ENCODE measurements at regions not wholly inside any gene's neighbourhood (a gene's known extent, or its start where the extent isn't known, plus 50 kb on each side); places are given as distances from the start of the nearest gene placed in this dataset.

- Mint-ChIP-seq H3K9me3 (ENCODE audit: unreplicated experiment) (no peaks in the 10 kb centered on the region), H3K27ac (ENCODE audit: low read depth, unreplicated experiment) (peak overlapping the region; percentile 33), H3K27me3 (ENCODE audit: insufficient read depth, unreplicated experiment) (no peaks in the 10 kb centered on the region), H3K4me1 (ENCODE audit: insufficient read depth, unreplicated experiment) (peaks cover 13% of the 10 kb centered on the region), H3K4me3 (ENCODE audit: unreplicated experiment) (no peak overlapping the region), H3K36me3 (ENCODE audit: insufficient read depth, unreplicated experiment) (no peaks in the 10 kb centered on the region)
- no TSS peak for BruUV-seq (replicated peaks)
- intact Hi-C loops (cut with micrococcal nuclease), result no loop called here
- no peak for TF ChIP-seq CTCF (IDR thresholded peaks at IDR 0.05; ENCODE audit: unreplicated experiment)
- ChIA-PET CTCF (interaction anchor here (0.6 to 0.7 kb wide), 2 partner anchors 103 to 445 kb away, joined by 3 to 6 read pairs; no protein-coding TSS in a partner anchor), POLR2A (no interaction called here)
- DNase-seq (ENCODE audit: unreplicated experiment), result no peak
These were observed 179.8 kb upstream of the TPM1 start for GRCh38 chr15:62862717-62863116.

GRCh38 chr15:62866366-62866765, 176.2 kb upstream of the TPM1 start:
- no peaks in the 10 kb centered on the region for H3K27me3 Mint-ChIP-seq (ENCODE audit: insufficient read depth, unreplicated experiment)
- no peak for TF ChIP-seq CTCF (IDR thresholded peaks at IDR 0.05; ENCODE audit: unreplicated experiment)
- ChIA-PET POLR2A (no interaction called here), CTCF (no interaction called here)
- no peak overlapping the region for H3K4me3 Mint-ChIP-seq (ENCODE audit: unreplicated experiment)
- H3K36me3 Mint-ChIP-seq (ENCODE audit: insufficient read depth, unreplicated experiment), result no peaks in the 10 kb centered on the region
- intact Hi-C loops (cut with micrococcal nuclease), result no loop called here
- DNase-seq (ENCODE audit: unreplicated experiment), result no peak
- no TSS peak for BruUV-seq (replicated peaks)
- H3K9me3 Mint-ChIP-seq (ENCODE audit: unreplicated experiment), result peaks cover 7% of the 10 kb centered on the region
- peaks cover 8% of the 10 kb centered on the region for H3K4me1 Mint-ChIP-seq (ENCODE audit: insufficient read depth, unreplicated experiment)
- H3K27ac Mint-ChIP-seq (ENCODE audit: low read depth, unreplicated experiment), result no peak overlapping the region

- intact Hi-C loops (cut with micrococcal nuclease), result no loop called here
- no TSS peak for BruUV-seq (replicated peaks)
These were observed 174.7 kb upstream of the TPM1 start for GRCh38 chr15:62867844-62868243.

GRCh38 chr15:62868507-62868906, 174.0 kb upstream of the TPM1 start:
- no peak for DNase-seq (ENCODE audit: unreplicated experiment)
- intact Hi-C loops (cut with micrococcal nuclease), result no loop called here
- Mint-ChIP-seq H3K27ac (ENCODE audit: low read depth, unreplicated experiment) (no peak overlapping the region), H3K36me3 (ENCODE audit: insufficient read depth, unreplicated experiment) (no peaks in the 10 kb centered on the region), H3K9me3 (ENCODE audit: unreplicated experiment) (peaks cover 7% of the 10 kb centered on the region), H3K27me3 (ENCODE audit: insufficient read depth, unreplicated experiment) (no peaks in the 10 kb centered on the region), H3K4me3 (ENCODE audit: unreplicated experiment) (no peak overlapping the region), H3K4me1 (ENCODE audit: insufficient read depth, unreplicated experiment) (no peaks in the 10 kb centered on the region)
- no TSS peak for BruUV-seq (replicated peaks)
- ChIA-PET CTCF (interaction anchor here (0.8 kb wide), 1 partner anchor 20 kb away, joined by 6 read pairs; no protein-coding TSS in a partner anchor), POLR2A (interaction anchor here (0.7 to 1.0 kb wide), 2 partner anchors 27 to 645 kb away, joined by 3 read pairs; no protein-coding TSS in a partner anchor)
- no peak for TF ChIP-seq CTCF (IDR thresholded peaks at IDR 0.05; ENCODE audit: unreplicated experiment)

More at GRCh38 chr15:62867844-62868243, 174.7 kb upstream of the TPM1 start:
- peaks cover 7% of the 10 kb centered on the region for H3K9me3 Mint-ChIP-seq (ENCODE audit: unreplicated experiment)
- H3K27me3 Mint-ChIP-seq (ENCODE audit: insufficient read depth, unreplicated experiment), result no peaks in the 10 kb centered on the region
- no peaks in the 10 kb centered on the region for H3K36me3 Mint-ChIP-seq (ENCODE audit: insufficient read depth, unreplicated experiment)
- peaks cover 3% of the 10 kb centered on the region for H3K4me1 Mint-ChIP-seq (ENCODE audit: insufficient read depth, unreplicated experiment)
- no peak overlapping the region for H3K27ac Mint-ChIP-seq (ENCODE audit: low read depth, unreplicated experiment)
- no peak overlapping the region for H3K4me3 Mint-ChIP-seq (ENCODE audit: unreplicated experiment)
- DNase-seq (ENCODE audit: unreplicated experiment), result no peak
- ChIA-PET CTCF (no interaction called here), POLR2A (interaction anchor here (1.0 kb wide), 1 partner anchor 28 kb away, joined by 3 read pairs; no protein-coding TSS in a partner anchor)
- TF ChIP-seq CTCF (IDR thresholded peaks at IDR 0.05; ENCODE audit: unreplicated experiment), result no peak
